Liver (tissue), 9 donors: ENCODE measurements at regions not wholly inside any gene's neighbourhood (a gene's known extent, or its start where the extent isn't known, plus 50 kb on each side); places are given as distances from the start of the nearest gene placed in this dataset. TPM values are rescaled to one million over a fixed set of nuclear protein-coding genes. Genes with fewer than 3 reads are reported as not detected.
"Not testable (repeated sequence)": the region's sequence is repeated elsewhere in the genome, so short reads cannot be mapped to it uniquely, and the experiment has no call there.

ENCODE experiments used
- DNase-seq: peaks from one replicate; pipeline ENCODE4 v3.0.0-alpha.2; 2017; ENCODE audit warnings: low spot score
- H3K27ac ChIP-seq, 2 donors: one replicate each; pipeline ENCODE4 v1.7.0; 2013; ENCODE audit warnings: inconsistent platforms in 2 of 2, low read length in 2 of 2, control low read depth in 1 of 2, low read depth in 1 of 2, mild to moderate bottlenecking in 1 of 2
- H3K27me3 ChIP-seq, 4 donors: one replicate each; pipeline versions ENCODE4 v1.6.1 to v1.7.0; 2013; ENCODE audit warnings: low read length in 3 of 4, inconsistent platforms in 1 of 4, mild to moderate bottlenecking in 1 of 4, moderate library complexity in 1 of 4; ENCODE audit not compliant: control insufficient read depth in 4 of 4, insufficient read depth in 4 of 4
- H3K36me3 ChIP-seq, 4 donors: one replicate each; pipeline versions ENCODE4 v1.6.1 to v1.7.0; 2013; ENCODE audit warnings: low read length in 3 of 4, mild to moderate bottlenecking in 3 of 4, low read depth in 1 of 4, moderate library complexity in 1 of 4; ENCODE audit not compliant: control insufficient read depth in 4 of 4, insufficient read depth in 3 of 4
- H3K4me1 ChIP-seq, 4 donors: one replicate each; pipeline versions ENCODE4 v1.6.1 to v1.7.0; 2013; ENCODE audit warnings: low read length in 3 of 4, mild to moderate bottlenecking in 3 of 4, moderate library complexity in 1 of 4; ENCODE audit not compliant: control insufficient read depth in 4 of 4, insufficient read depth in 4 of 4
- H3K4me3 ChIP-seq, 3 donors: one replicate each; pipeline versions ENCODE4 v1.6.1 to v1.7.0; 2013; ENCODE audit warnings: low read length in 3 of 3, control low read depth in 1 of 3, low read depth in 1 of 3, mild to moderate bottlenecking in 1 of 3
- H3K9ac ChIP-seq, 2 donors: one replicate each; pipeline ENCODE4 v1.7.0; 2013; ENCODE audit warnings: low read length in 2 of 2, mild to moderate bottlenecking in 2 of 2, moderate library complexity in 2 of 2, control low read depth in 1 of 2, low read depth in 1 of 2
- H3K9me3 ChIP-seq, 4 donors: one replicate each; pipeline versions ENCODE4 v1.6.1 to v1.7.0; 2013; ENCODE audit warnings: low read length in 3 of 4; ENCODE audit not compliant: control insufficient read depth in 4 of 4
- EGR1 ChIP-seq, 2 donors: IDR thresholded peaks; 2 replicates each; pipeline ENCODE4 v1.6.1; 2016 to 2018; ENCODE audit warnings: antibody characterized with exemption in 2 of 2, low read depth in 2 of 2
- FOXA1 ChIP-seq: IDR thresholded peaks from 2 replicates; pipeline ENCODE4 v1.6.1; 2016; ENCODE audit warnings: antibody characterized with exemption
- FOXA2 ChIP-seq: IDR thresholded peaks from 2 replicates; pipeline ENCODE4 v1.6.1; 2016; ENCODE audit warnings: antibody characterized with exemption
- GABPA ChIP-seq, 2 donors: IDR thresholded peaks in 1 of 2; conservative IDR thresholded peaks in 1 of 2; 2 replicates each; pipeline ENCODE4 v1.6.1; 2016; ENCODE audit warnings: antibody characterized with exemption in 2 of 2, mild to moderate bottlenecking in 1 of 2, moderate library complexity in 1 of 2
- HNF4A ChIP-seq, 2 donors: conservative IDR thresholded peaks; 2 replicates each; pipeline ENCODE4 v1.6.1; 2016; ENCODE audit warnings: antibody characterized with exemption in 2 of 2, mild to moderate bottlenecking in 2 of 2
- HNF4G ChIP-seq: IDR thresholded peaks from 2 replicates; pipeline ENCODE4 v1.6.1; 2016; ENCODE audit warnings: antibody characterized with exemption
- NR2F2 ChIP-seq: IDR thresholded peaks from 2 replicates; pipeline ENCODE4 v1.6.1; 2016; ENCODE audit warnings: antibody characterized with exemption
- RAD21 ChIP-seq, 2 donors: IDR thresholded peaks; 2 replicates each; pipeline ENCODE4 v1.6.1; 2016; ENCODE audit warnings: antibody characterized with exemption in 2 of 2, mild to moderate bottlenecking in 2 of 2
- RXRA ChIP-seq, 2 donors: IDR thresholded peaks; 2 replicates each; pipeline ENCODE4 v1.6.1; 2017 to 2018; ENCODE audit warnings: antibody characterized with exemption in 2 of 2, mild to moderate bottlenecking in 1 of 2
- TAF1 ChIP-seq: conservative IDR thresholded peaks from 2 replicates; pipeline ENCODE4 v1.6.1; 2016; ENCODE audit warnings: antibody characterized with exemption, mild to moderate bottlenecking
- YY1 ChIP-seq: IDR thresholded peaks from 2 replicates; pipeline ENCODE4 v1.6.1; 2016; ENCODE audit warnings: antibody characterized with exemption, mild to moderate bottlenecking
- WGBS: extraction: QIAGEN DNeasy Blood & Tissue Kit; methylation state at CpG from one replicate; pipeline ENCODE4 v1.1.7; 2013; 5-methylcytosine and 5-hydroxymethylcytosine counted together
- small RNA-seq: library from RNA; depleted of rRNA; stranded (forward); fragments of <200 nt; gene quantifications from one replicate; pipeline ENCODE3, GENCODE V24; 2014
- TF ChIP-seq, protein P1 (sequence below): fragments of 150-350 bp; IDR thresholded peaks from 2 replicates; pipeline ENCODE4 v1.5.1; 2017; ENCODE audit warnings: improper control_type of control experiment, low read depth, low read length; ENCODE audit not compliant: missing input control
- TF ChIP-seq, protein P2 (sequence below): IDR thresholded peaks from 2 replicates; pipeline ENCODE4 v1.6.1; 2016; ENCODE audit warnings: antibody characterized with exemption
- TF ChIP-seq, protein P3 (sequence below): IDR thresholded peaks from 2 replicates; pipeline ENCODE4 v1.6.1; 2016; ENCODE audit warnings: antibody characterized with exemption
- donor health status: healthy.
- donor health status: healthy.
- donor health status: healthy.
- donor health status: healthy.
- donor health status: healthy.

DNA sequence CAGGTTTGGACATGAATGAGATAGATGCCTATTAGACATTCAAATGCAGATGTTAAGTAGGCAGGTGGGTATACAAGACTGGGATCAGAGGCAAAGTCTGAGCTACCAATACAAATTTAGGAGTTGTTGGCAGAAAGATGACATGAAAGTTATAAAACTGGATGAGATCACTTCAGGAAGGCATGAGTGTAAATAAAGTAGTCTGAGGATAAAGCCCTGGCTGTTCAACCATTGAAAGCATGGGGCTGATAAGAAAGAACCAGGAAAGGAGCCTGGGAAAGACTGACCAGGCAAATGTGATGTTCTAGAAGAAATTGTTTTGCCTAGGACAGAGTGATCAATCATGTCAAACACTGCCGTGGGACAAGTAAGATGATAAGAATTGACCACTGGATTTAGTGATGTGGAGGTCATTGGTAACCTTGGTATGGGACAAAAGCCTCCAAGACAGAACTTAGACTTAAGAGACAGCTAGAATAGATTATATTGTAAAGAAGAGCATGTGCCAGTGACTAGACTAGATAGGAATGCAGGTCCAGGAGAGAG, 98.5 kb downstream of the EHF start:
- no peak for DNase-seq
- H3K9ac ChIP-seq, result no peak overlapping the region

DNA sequence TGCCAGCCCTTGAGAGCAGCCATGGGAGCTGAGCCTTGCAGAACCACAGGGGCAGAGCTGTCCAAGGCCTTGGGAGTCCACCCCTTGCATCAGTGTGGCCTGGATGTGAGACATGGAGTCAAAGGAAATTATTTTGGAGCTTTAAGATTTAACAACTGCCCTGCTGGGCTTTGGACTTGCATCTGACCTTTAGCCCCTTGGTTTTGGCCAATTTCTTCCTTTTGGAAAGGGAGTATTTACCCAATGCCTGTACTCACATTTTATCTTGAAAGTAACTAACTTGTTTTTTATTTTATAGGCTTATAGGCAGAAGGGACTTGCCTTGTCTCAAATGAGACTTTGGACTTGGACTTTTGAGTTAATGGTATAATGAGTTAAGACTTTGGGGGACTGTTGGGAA, 92.7 kb downstream of the EHF start:
- H3K4me3 ChIP-seq, H3K9ac ChIP-seq, H3K27ac ChIP-seq, H3K27me3 ChIP-seq, H3K36me3 ChIP-seq, DNase-seq, H3K4me1 ChIP-seq: not testable (repeated sequence)
- TF ChIP-seq RAD21 (IDR thresholded peaks at IDR 0.05) (peak in 1 of 2 donors; percentile 10), RXRA (IDR thresholded peaks at IDR 0.05) (peak in 1 of 2 donors; percentile 8), HNF4A (conservative IDR thresholded peaks at IDR 0.05) (peak; percentile 64 to 66)
- H3K9me3 ChIP-seq, result peaks cover 0 to 16% (median 10%) of the 10 kb centered on the region in 4 donors

More for the DNA sequence above, 98.5 kb downstream of the EHF start:
- Histone ChIP-seq H3K36me3 (no peaks in the 10 kb centered on the region), H3K4me1 (no peaks in the 10 kb centered on the region), H3K27me3 (no peaks in the 10 kb centered on the region), H3K4me3 (no peak overlapping the region), H3K27ac (no peak overlapping the region), H3K9me3 (no peaks in the 10 kb centered on the region)
- no peak for TF ChIP-seq RAD21 (IDR thresholded peaks at IDR 0.05)
- no peak for TF ChIP-seq FOXA2
- TF ChIP-seq, protein P1, sequence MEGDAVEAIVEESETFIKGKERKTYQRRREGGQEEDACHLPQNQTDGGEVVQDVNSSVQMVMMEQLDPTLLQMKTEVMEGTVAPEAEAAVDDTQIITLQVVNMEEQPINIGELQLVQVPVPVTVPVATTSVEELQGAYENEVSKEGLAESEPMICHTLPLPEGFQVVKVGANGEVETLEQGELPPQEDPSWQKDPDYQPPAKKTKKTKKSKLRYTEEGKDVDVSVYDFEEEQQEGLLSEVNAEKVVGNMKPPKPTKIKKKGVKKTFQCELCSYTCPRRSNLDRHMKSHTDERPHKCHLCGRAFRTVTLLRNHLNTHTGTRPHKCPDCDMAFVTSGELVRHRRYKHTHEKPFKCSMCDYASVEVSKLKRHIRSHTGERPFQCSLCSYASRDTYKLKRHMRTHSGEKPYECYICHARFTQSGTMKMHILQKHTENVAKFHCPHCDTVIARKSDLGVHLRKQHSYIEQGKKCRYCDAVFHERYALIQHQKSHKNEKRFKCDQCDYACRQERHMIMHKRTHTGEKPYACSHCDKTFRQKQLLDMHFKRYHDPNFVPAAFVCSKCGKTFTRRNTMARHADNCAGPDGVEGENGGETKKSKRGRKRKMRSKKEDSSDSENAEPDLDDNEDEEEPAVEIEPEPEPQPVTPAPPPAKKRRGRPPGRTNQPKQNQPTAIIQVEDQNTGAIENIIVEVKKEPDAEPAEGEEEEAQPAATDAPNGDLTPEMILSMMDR, result no peak
- TF ChIP-seq, protein P2, sequence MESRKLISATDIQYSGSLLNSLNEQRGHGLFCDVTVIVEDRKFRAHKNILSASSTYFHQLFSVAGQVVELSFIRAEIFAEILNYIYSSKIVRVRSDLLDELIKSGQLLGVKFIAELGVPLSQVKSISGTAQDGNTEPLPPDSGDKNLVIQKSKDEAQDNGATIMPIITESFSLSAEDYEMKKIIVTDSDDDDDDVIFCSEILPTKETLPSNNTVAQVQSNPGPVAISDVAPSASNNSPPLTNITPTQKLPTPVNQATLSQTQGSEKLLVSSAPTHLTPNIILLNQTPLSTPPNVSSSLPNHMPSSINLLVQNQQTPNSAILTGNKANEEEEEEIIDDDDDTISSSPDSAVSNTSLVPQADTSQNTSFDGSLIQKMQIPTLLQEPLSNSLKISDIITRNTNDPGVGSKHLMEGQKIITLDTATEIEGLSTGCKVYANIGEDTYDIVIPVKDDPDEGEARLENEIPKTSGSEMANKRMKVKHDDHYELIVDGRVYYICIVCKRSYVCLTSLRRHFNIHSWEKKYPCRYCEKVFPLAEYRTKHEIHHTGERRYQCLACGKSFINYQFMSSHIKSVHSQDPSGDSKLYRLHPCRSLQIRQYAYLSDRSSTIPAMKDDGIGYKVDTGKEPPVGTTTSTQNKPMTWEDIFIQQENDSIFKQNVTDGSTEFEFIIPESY, result no peak
- no peak for TF ChIP-seq HNF4A (conservative IDR thresholded peaks at IDR 0.05)
- TF ChIP-seq RXRA (IDR thresholded peaks at IDR 0.05), result no peak
- TF ChIP-seq, protein P3, sequence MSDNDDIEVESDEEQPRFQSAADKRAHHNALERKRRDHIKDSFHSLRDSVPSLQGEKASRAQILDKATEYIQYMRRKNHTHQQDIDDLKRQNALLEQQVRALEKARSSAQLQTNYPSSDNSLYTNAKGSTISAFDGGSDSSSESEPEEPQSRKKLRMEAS, result no peak
- no peak for TF ChIP-seq HNF4G
- no peak for TF ChIP-seq NR2F2
- TF ChIP-seq EGR1 (IDR thresholded peaks at IDR 0.05; ENCODE audit: low read depth in 2 of 2), result no peak
- no peak for TF ChIP-seq GABPA (IDR thresholded peaks at IDR 0.05 in 1 of 2, conservative IDR thresholded peaks at IDR 0.05 in 1 of 2)
- TF ChIP-seq TAF1, result no peak
- TF ChIP-seq YY1, result no peak
- TF ChIP-seq FOXA1, result no peak
- WGBS, result 45% methylated on average over 1 of the region's 1 CpG

Small RNA genes in the stretch of these regions (small RNA-seq; reads per million reads assigned to genes)
- gene AL359999.1, result not detected
